ENCODE measurements at regions not wholly inside any gene's neighbourhood (a gene's known extent, or its start where the extent isn't known, plus 50 kb on each side); places are given as distances from the start of the nearest gene placed in this dataset.

- Histone ChIP-seq H3K4me1 (ENCODE audit: control insufficient read depth in 2 of 3, insufficient read depth in 2 of 3, low read depth in 1 of 3, low read length in 3 of 3) (no peaks in the 10 kb centered on the region), H3K9ac (ENCODE audit: low read length in 3 of 3) (no peak overlapping the region), H3K27me3 (ENCODE audit: control insufficient read depth, insufficient read depth, low read length) (no peaks in the 10 kb centered on the region), H3K27ac (ENCODE audit: low read depth in 2 of 2, low read length in 2 of 2) (no peak overlapping the region), H3K9me3 (ENCODE audit: control insufficient read depth in 2 of 3, insufficient read depth in 1 of 3, low read length in 3 of 3) (no peaks in the 10 kb centered on the region), H3K36me3 (ENCODE audit: control insufficient read depth in 2 of 3, insufficient read depth in 3 of 3, low read length in 3 of 3) (no peaks in the 10 kb centered on the region), H3K4me3 (ENCODE audit: low read length in 3 of 3) (no peak overlapping the region)
- intact Hi-C loops (cut with DNase I), result no loop called here
- DNase-seq (no peak), FAIRE-seq (no peak)
- no peak for TF ChIP-seq CTCF (IDR thresholded peaks at IDR 0.05; ENCODE audit: borderline replicate concordance, extremely low read depth, insufficient read depth)
These were observed 132.3 kb upstream of the TBX20 start for GRCh38 chr7:35386082-35386815.

GRCh38 chr7:35384761-35385700 is 131.1 kb upstream of the TBX20 start:
- TF ChIP-seq CTCF (IDR thresholded peaks at IDR 0.05; ENCODE audit: borderline replicate concordance, extremely low read depth, insufficient read depth), result no peak
- Histone ChIP-seq H3K27me3 (ENCODE audit: control insufficient read depth, insufficient read depth, low read length) (no peaks in the 10 kb centered on the region), H3K4me3 (ENCODE audit: low read length in 3 of 3) (no peak overlapping the region), H3K27ac (ENCODE audit: low read depth in 2 of 2, low read length in 2 of 2) (no peak overlapping the region), H3K9me3 (ENCODE audit: control insufficient read depth in 2 of 3, insufficient read depth in 1 of 3, low read length in 3 of 3) (no peaks in the 10 kb centered on the region), H3K36me3 (ENCODE audit: control insufficient read depth in 2 of 3, insufficient read depth in 3 of 3, low read length in 3 of 3) (no peaks in the 10 kb centered on the region), H3K9ac (ENCODE audit: low read length in 3 of 3) (no peak overlapping the region), H3K4me1 (ENCODE audit: control insufficient read depth in 2 of 3, insufficient read depth in 2 of 3, low read depth in 1 of 3, low read length in 3 of 3) (no peaks in the 10 kb centered on the region)
- DNase-seq (peak in 4 of 5 donors; percentile 53 to 81 (median 58)), FAIRE-seq (no peak)
- intact Hi-C loops (cut with DNase I), result no loop called here

- no peak for TF ChIP-seq CTCF (IDR thresholded peaks at IDR 0.05; ENCODE audit: borderline replicate concordance, extremely low read depth, insufficient read depth)
- H3K9ac ChIP-seq (ENCODE audit: low read length in 3 of 3), result no peak overlapping the region
- H3K27ac ChIP-seq (ENCODE audit: low read depth in 2 of 2, low read length in 2 of 2), result no peak overlapping the region
- H3K4me1 ChIP-seq (ENCODE audit: control insufficient read depth in 2 of 3, insufficient read depth in 2 of 3, low read depth in 1 of 3, low read length in 3 of 3), result no peaks in the 10 kb centered on the region
- FAIRE-seq, result no peak
- H3K9me3 ChIP-seq (ENCODE audit: control insufficient read depth in 2 of 3, insufficient read depth in 1 of 3, low read length in 3 of 3), result no peaks in the 10 kb centered on the region
- no peak overlapping the region for H3K4me3 ChIP-seq (ENCODE audit: low read length in 3 of 3)
- H3K36me3 ChIP-seq (ENCODE audit: control insufficient read depth in 2 of 3, insufficient read depth in 3 of 3, low read length in 3 of 3), result no peaks in the 10 kb centered on the region
- no peak for DNase-seq
- no peaks in the 10 kb centered on the region for H3K27me3 ChIP-seq (ENCODE audit: control insufficient read depth, insufficient read depth, low read length)
- intact Hi-C loops (cut with DNase I), result no loop called here
These were observed 126.9 kb upstream of the TBX20 start for GRCh38 chr7:35380739-35381224.
